HepG2 (cell line): ENCODE measurements at regions not wholly inside any gene's neighbourhood (a gene's known extent, or its start where the extent isn't known, plus 50 kb on each side); places are given as distances from the start of the nearest gene placed in this dataset.
A peak's percentile ranks its signal among the peaks of the same experiment; 100 is the strongest.

Source experiments
- FOXA1 ChIP-seq, 2 experiments: fragments of 450-650 bp in 1 of 2; sonication (generic) in 1 of 2; formaldehyde crosslinking in 1 of 2; IDR thresholded peaks; 2 replicates each; pipeline versions ENCODE4 v1.4.0 to v1.6.1; 2016 to 2020; ENCODE audit warnings: missing genetic modification reagents in 1 of 2
- FOXP4 ChIP-seq: sonication (generic); formaldehyde crosslinking; IDR thresholded peaks from 2 replicates; pipeline ENCODE4 v1.4.0; 2020; ENCODE audit warnings: missing genetic modification reagents
- IRF2 ChIP-seq: IDR thresholded peaks from 2 replicates; pipeline ENCODE4 v1.6.1; 2018; ENCODE audit warnings: missing genetic modification reagents, missing compliant biosample characterization
- ONECUT2 ChIP-seq: sonication (generic); formaldehyde crosslinking; IDR thresholded peaks from 2 replicates; pipeline ENCODE4 v1.4.0; 2020; ENCODE audit warnings: missing genetic modification reagents
- RBM39 ChIP-seq: fragments of 200-400 bp; formaldehyde crosslinking; IDR thresholded peaks from one replicate; pipeline ENCODE4 v1.6.1; 2018; ENCODE audit warnings: antibody characterized with exemption, mild to moderate bottlenecking, low read depth, low read length; ENCODE audit not compliant: poor library complexity, severe bottlenecking
- RFX5 ChIP-seq: IDR thresholded peaks from 2 replicates; pipeline ENCODE4 v1.6.1; 2011; ENCODE audit warnings: low read depth, low read length, improper control_type of control experiment
- RNF2 ChIP-seq: fragments of 450-650 bp; conservative IDR thresholded peaks from 2 replicates; pipeline ENCODE4 v1.6.1; 2016; ENCODE audit warnings: low read depth
- TCF7L2 ChIP-seq: IDR thresholded peaks from 2 replicates; pipeline ENCODE4 v1.6.1; 2011; ENCODE audit warnings: mild to moderate bottlenecking, low read depth, low read length, moderate library complexity
- ZBTB1 ChIP-seq: sonication (generic); formaldehyde crosslinking; IDR thresholded peaks from 2 replicates; pipeline ENCODE4 v1.4.0; 2020; ENCODE audit warnings: missing genetic modification reagents, borderline replicate concordance
- ZBTB14 ChIP-seq: sonication (generic); formaldehyde crosslinking; IDR thresholded peaks from 2 replicates; pipeline ENCODE4 v1.4.0; 2020; ENCODE audit warnings: missing genetic modification reagents
- ZBTB43 ChIP-seq: sonication (generic); formaldehyde crosslinking; conservative IDR thresholded peaks from 2 replicates; pipeline ENCODE4 v1.4.0; 2020; ENCODE audit warnings: missing genetic modification reagents
- ZBTB7A ChIP-seq: sonication (generic); formaldehyde crosslinking; IDR thresholded peaks from 2 replicates; pipeline ENCODE4 v1.8.0; 2022; ENCODE audit warnings: mild to moderate bottlenecking, missing genetic modification reagents
- ZFX ChIP-seq: sonication (generic); formaldehyde crosslinking; IDR thresholded peaks from 2 replicates; pipeline ENCODE4 v1.4.0; 2020; ENCODE audit warnings: mild to moderate bottlenecking, low read depth, missing genetic modification reagents, moderate library complexity
- ZMAT5 ChIP-seq: sonication (generic); formaldehyde crosslinking; IDR thresholded peaks from 2 replicates; pipeline ENCODE4 v1.5.0; 2020; ENCODE audit warnings: mild to moderate bottlenecking, low read depth, missing genetic modification reagents, borderline replicate concordance
- ZNF207 ChIP-seq: fragments of 450-650 bp; IDR thresholded peaks from 2 replicates; pipeline ENCODE4 v1.6.1; 2016; ENCODE audit warnings: antibody characterized with exemption, borderline replicate concordance
- ZNF232 ChIP-seq: sonication (generic); formaldehyde crosslinking; IDR thresholded peaks from 2 replicates; pipeline ENCODE4 v1.4.0; 2020; ENCODE audit warnings: missing genetic modification reagents, borderline replicate concordance
- ZNF598 ChIP-seq: sonication (generic); formaldehyde crosslinking; IDR thresholded peaks from 2 replicates; pipeline ENCODE4 v1.5.1; 2020; ENCODE audit warnings: mild to moderate bottlenecking, missing genetic modification reagents, borderline replicate concordance
- ZNF629 ChIP-seq: sonication (generic); formaldehyde crosslinking; conservative IDR thresholded peaks from 2 replicates; pipeline ENCODE4 v1.5.0; 2020; ENCODE audit warnings: missing genetic modification reagents
- ZNF816 ChIP-seq: sonication (generic); formaldehyde crosslinking; IDR thresholded peaks from 2 replicates; pipeline ENCODE4 v1.8.0; 2022; ENCODE audit warnings: missing genetic modification reagents, mild to moderate bottlenecking, borderline replicate concordance
- TF ChIP-seq, protein P1 (sequence below): sonication (generic); formaldehyde crosslinking; IDR thresholded peaks from 2 replicates; pipeline ENCODE4 v1.4.0; 2020; ENCODE audit warnings: missing genetic modification reagents, borderline replicate concordance
- TF ChIP-seq, protein P2 (sequence below): sonication (generic); formaldehyde crosslinking; IDR thresholded peaks from 2 replicates; pipeline ENCODE4 v1.9.0; 2021; ENCODE audit warnings: missing genetic modification reagents, mild to moderate bottlenecking, borderline replicate concordance

GRCh38 chr3:188088948-188089685 lies 64.8 kb upstream of the LPP start (continued):
- TF ChIP-seq TCF7L2 (no peak), ZBTB43 (no peak), ZMAT5 (CRISPR knock-in tag) (no peak), IRF2 (0 out of 2 replicates have a peak, but pooled peaks have one; percentile 48), RNF2 (no peak), ONECUT2 (CRISPR knock-in tag) (no peak), ZNF232 (CRISPR knock-in tag) (no peak), ZBTB14 (CRISPR knock-in tag) (no peak), ZNF629 (no peak), FOXA1 (IDR thresholded peaks at IDR 0.05) (no peak), FOXA1 (CRISPR knock-in tag; IDR thresholded peaks at IDR 0.05) (peak; percentile 44; the same call in 1 of the 2 replicates), ZNF598 (CRISPR knock-in tag) (no peak), ZBTB7A (no peak), ZFX (CRISPR knock-in tag) (peak; percentile 41; the same call in 1 of the 2 replicates), ZNF207 (no peak), ZNF816 (CRISPR knock-in tag) (no peak), RBM39 (no peak), RFX5 (no peak), FOXP4 (no peak), ZBTB1 (CRISPR knock-in tag) (no peak)
- TF ChIP-seq, protein P1, sequence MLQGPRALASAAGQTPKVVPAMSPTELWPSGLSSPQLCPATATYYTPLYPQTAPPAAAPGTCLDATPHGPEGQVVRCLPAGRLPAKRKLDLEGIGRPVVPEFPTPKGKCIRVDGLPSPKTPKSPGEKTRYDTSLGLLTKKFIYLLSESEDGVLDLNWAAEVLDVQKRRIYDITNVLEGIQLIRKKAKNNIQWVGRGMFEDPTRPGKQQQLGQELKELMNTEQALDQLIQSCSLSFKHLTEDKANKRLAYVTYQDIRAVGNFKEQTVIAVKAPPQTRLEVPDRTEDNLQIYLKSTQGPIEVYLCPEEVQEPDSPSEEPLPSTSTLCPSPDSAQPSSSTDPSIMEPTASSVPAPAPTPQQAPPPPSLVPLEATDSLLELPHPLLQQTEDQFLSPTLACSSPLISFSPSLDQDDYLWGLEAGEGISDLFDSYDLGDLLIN, result no peak
- TF ChIP-seq, protein P2, sequence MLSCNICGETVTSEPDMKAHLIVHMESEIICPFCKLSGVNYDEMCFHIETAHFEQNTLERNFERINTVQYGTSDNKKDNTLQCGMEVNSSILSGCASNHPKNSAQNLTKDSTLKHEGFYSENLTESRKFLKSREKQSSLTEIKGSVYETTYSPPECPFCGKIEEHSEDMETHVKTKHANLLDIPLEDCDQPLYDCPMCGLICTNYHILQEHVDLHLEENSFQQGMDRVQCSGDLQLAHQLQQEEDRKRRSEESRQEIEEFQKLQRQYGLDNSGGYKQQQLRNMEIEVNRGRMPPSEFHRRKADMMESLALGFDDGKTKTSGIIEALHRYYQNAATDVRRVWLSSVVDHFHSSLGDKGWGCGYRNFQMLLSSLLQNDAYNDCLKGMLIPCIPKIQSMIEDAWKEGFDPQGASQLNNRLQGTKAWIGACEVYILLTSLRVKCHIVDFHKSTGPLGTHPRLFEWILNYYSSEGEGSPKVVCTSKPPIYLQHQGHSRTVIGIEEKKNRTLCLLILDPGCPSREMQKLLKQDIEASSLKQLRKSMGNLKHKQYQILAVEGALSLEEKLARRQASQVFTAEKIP (CRISPR knock-in tag), result no peak
